GM12872 (cell line): ENCODE measurements at regions not wholly inside any gene's neighbourhood (a gene's known extent, or its start where the extent isn't known, plus 50 kb on each side); places are given as distances from the start of the nearest gene placed in this dataset.

Experiments
- CTCF ChIP-seq: IDR thresholded peaks from 3 replicates; pipeline ENCODE4 v1.5.1; 2011; ENCODE audit warnings: low read depth, mild to moderate bottlenecking, low read length, moderate library complexity; ENCODE audit not compliant: insufficient read depth

GRCh38 chr11:2083411-2083810, 55.8 kb downstream of the IGF2 start:
- no peak for TF ChIP-seq CTCF

- no peak for TF ChIP-seq CTCF
Measured at GRCh38 chr11:2077061-2077802, 62.0 kb downstream of the IGF2 start.

GRCh38 chr11:2076441-2076840, 62.7 kb downstream of the IGF2 start:
- TF ChIP-seq CTCF: no peak

GRCh38 chr11:2074266-2074825, 64.8 kb downstream of the IGF2 start:
- TF ChIP-seq CTCF: peak; percentile 45; the same call in 2 of the 3 replicates

DNA sequence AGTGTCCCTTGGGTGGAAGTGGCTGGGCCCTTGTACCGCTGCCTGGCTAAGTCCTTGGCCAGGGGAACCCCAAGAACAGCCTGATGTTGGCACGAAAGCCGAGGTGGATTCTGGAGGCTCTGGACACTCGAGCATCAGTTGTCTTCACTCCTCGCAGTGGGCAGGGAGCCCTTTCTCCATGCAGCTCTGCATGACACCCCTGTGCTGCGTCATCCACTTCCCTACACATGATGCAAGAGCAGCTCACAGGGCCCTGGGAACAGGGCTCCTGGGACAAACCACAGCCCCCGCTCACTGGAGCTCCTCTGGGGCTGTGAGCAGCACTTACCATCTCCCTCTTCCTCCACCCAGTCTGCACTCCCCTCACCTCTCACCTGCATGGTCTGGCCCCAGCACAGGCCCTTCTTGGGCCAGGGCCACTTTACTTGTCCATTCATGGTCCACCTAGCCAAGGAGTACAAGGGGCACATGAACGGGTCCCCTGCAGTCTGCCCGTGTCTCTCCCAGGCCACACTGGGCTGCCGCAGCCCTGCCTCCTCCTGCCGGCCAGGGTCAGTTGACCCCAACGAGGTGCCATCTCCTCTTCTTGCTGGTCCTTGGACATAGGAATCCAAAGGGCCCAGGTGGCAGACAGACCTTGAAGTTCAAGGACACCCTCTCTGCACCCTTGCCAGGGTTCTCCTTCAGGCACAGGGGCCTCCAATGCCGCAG, 66.5 kb downstream of the IGF2 start:
- no peak for TF ChIP-seq CTCF

DNA sequence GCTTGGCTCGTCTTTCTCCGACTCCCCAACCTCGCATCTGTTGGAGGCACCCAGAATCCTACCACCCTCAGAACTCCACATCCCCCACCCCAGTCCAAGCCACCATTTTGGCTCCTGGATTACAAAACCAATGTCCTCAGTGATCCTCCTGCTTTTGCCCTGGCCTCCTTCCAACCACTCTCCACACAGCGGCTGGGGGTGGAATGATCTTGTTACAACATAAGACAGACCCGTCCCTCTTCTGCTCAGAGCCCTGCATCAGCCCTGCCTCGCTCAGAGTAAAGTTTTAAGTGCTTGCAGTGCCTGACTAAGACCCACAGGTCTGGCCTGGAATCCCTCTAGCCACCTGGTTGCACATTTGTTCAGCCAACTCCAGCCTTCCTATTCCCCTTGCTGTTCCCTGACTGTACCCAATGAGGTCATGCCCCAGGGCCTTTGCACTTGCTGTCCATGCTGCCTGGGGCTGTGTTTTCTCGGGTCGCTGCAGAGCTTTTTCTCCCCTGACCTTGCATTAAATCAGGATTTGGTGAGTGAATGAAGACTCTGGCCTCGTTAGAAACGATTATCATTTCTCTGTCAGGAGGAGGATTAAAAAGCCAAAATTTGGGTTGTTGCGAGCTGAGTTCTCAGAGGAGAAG, 67.3 kb downstream of the IGF2 start:
- TF ChIP-seq CTCF: no peak
